OCI-LY1 (cell line): ENCODE measurements at regions not wholly inside any gene's neighbourhood (a gene's known extent, or its start where the extent isn't known, plus 50 kb on each side); places are given as distances from the start of the nearest gene placed in this dataset.

Experiments
- H2AFZ ChIP-seq: fragments of 200-600 bp; sonication (generic), shearing (Covaris generic); 2 replicates; pipeline ENCODE4 v1.6.0; 2014; ENCODE audit warnings: antibody characterized with exemption, mild to moderate bottlenecking, low read length
- H3F3A ChIP-seq: fragments of 200-600 bp; sonication (generic), shearing (Covaris generic); 2 replicates; pipeline ENCODE4 v1.6.0; 2014; ENCODE audit warnings: mild to moderate bottlenecking, antibody characterized with exemption, low read length, moderate library complexity; ENCODE audit not compliant: insufficient read depth
- H3K27ac ChIP-seq: fragments of 200-600 bp; sonication (generic); 2 replicates; pipeline ENCODE4 v1.5.1; 2014; ENCODE audit warnings: low read length, mixed run types, mild to moderate bottlenecking, low read depth; ENCODE audit not compliant: poor library complexity, severe bottlenecking
- H3K27me3 ChIP-seq: fragments of 200-600 bp; sonication (generic); 2 replicates; pipeline ENCODE4 v1.6.0; 2014; ENCODE audit warnings: antibody characterized with exemption, mild to moderate bottlenecking, low read length, moderate library complexity; ENCODE audit not compliant: insufficient read depth
- H3K36me3 ChIP-seq: fragments of 200-600 bp; sonication (generic); 2 replicates; pipeline ENCODE4 v1.6.1; 2014; ENCODE audit warnings: mild to moderate bottlenecking, antibody characterized with exemption, low read length, moderate library complexity, mixed read lengths; ENCODE audit not compliant: insufficient read depth
- H3K4me1 ChIP-seq: fragments of 200-600 bp; sonication (generic); 2 replicates; pipeline ENCODE4 v1.5.1; 2014; ENCODE audit warnings: mild to moderate bottlenecking, low read length, moderate library complexity; ENCODE audit not compliant: insufficient read depth, severe bottlenecking
- H3K4me2 ChIP-seq: fragments of 200-600 bp; sonication (generic), shearing (Covaris generic); 2 replicates; pipeline ENCODE4 v1.6.1; 2014; ENCODE audit warnings: low read length
- H3K4me3 ChIP-seq: fragments of 200-600 bp; sonication (generic); 2 replicates; pipeline ENCODE4 v1.5.1; 2014; ENCODE audit warnings: low read length, low read depth, mild to moderate bottlenecking, mixed read lengths; ENCODE audit not compliant: poor library complexity, severe bottlenecking
- H3K79me2 ChIP-seq: fragments of 200-600 bp; shearing (Covaris generic); 2 replicates; pipeline ENCODE4 v1.6.1; 2016; ENCODE audit warnings: mixed run types, low read length, mixed read lengths; ENCODE audit not compliant: insufficient read depth
- H3K9ac ChIP-seq: fragments of 200-600 bp; sonication (generic), shearing (Covaris generic); 2 replicates; pipeline ENCODE4 v1.6.1; 2014; ENCODE audit warnings: mild to moderate bottlenecking, low read length, mixed read lengths
- H3K9me2 ChIP-seq: fragments of 200-600 bp; sonication (generic), shearing (Covaris generic); 2 replicates; pipeline ENCODE4 v1.6.1; 2014; ENCODE audit warnings: low read depth, mild to moderate bottlenecking, low read length, mixed read lengths
- H3K9me3 ChIP-seq: fragments of 200-600 bp; shearing (Covaris generic); 2 replicates; pipeline ENCODE4 v1.6.1; 2014; ENCODE audit warnings: low read length, mixed read lengths
- H4K20me1 ChIP-seq: fragments of 200-600 bp; sonication (generic), shearing (Covaris generic); 2 replicates; pipeline ENCODE4 v1.6.0; 2016; ENCODE audit warnings: mild to moderate bottlenecking, low read length; ENCODE audit not compliant: insufficient read depth
- CTCF ChIP-seq: fragments of 200-600 bp; sonication (generic), shearing (Covaris generic); IDR thresholded peaks from 2 replicates; pipeline ENCODE4 v1.5.1; 2017; ENCODE audit warnings: mild to moderate bottlenecking, antibody characterized with exemption, low read length, moderate library complexity, mixed read lengths
- EZH2 ChIP-seq: fragments of 200-600 bp; sonication (generic), shearing (Covaris generic); IDR thresholded peaks from 2 replicates; pipeline ENCODE4 v1.8.0; 2017; ENCODE audit warnings: borderline replicate concordance, mixed run types, mild to moderate bottlenecking, antibody characterized with exemption, low read length, moderate library complexity, mixed read lengths

- H3K27ac ChIP-seq = no peak overlapping the region
- TF ChIP-seq CTCF (no peak), EZH2 (no peak)
These were observed 66.6 kb upstream of the ST8SIA2 start for GRCh38 chr15:92327033-92327432.

GRCh38 chr15:92328207-92328606 is 65.5 kb upstream of the ST8SIA2 start:
- Histone ChIP-seq H3K9me3 (no peaks in the 10 kb centered on the region), H3K27me3 (no peaks in the 10 kb centered on the region), H3K27ac (no peak overlapping the region), H4K20me1 (no peaks in the 10 kb centered on the region), H3K4me1 (no peaks in the 10 kb centered on the region), H3K9me2 (no peaks in the 10 kb centered on the region), H3K36me3 (no peaks in the 10 kb centered on the region), H3K9ac (no peak overlapping the region), H3F3A (no peaks in the 10 kb centered on the region), H3K79me2 (no peaks in the 10 kb centered on the region), H3K4me3 (no peak overlapping the region), H3K4me2 (no peak overlapping the region), H2AFZ (no peak overlapping the region)
- no peak for TF ChIP-seq CTCF
- no peak for TF ChIP-seq EZH2

More at GRCh38 chr15:92327033-92327432, 66.6 kb upstream of the ST8SIA2 start:
- no peaks in the 10 kb centered on the region for H3K9me3 ChIP-seq
- no peak overlapping the region for H2AFZ ChIP-seq
- H3K4me3 ChIP-seq = no peak overlapping the region
- H3K4me2 ChIP-seq = no peak overlapping the region
- H3K4me1 ChIP-seq = no peaks in the 10 kb centered on the region
- no peaks in the 10 kb centered on the region for H3K79me2 ChIP-seq
- no peaks in the 10 kb centered on the region for H3K36me3 ChIP-seq
- no peak overlapping the region for H3K9ac ChIP-seq
- H4K20me1 ChIP-seq = no peaks in the 10 kb centered on the region
- no peaks in the 10 kb centered on the region for H3F3A ChIP-seq
- no peaks in the 10 kb centered on the region; the same call in 1 of the 2 replicates for H3K27me3 ChIP-seq
- H3K9me2 ChIP-seq = no peaks in the 10 kb centered on the region

DNA sequence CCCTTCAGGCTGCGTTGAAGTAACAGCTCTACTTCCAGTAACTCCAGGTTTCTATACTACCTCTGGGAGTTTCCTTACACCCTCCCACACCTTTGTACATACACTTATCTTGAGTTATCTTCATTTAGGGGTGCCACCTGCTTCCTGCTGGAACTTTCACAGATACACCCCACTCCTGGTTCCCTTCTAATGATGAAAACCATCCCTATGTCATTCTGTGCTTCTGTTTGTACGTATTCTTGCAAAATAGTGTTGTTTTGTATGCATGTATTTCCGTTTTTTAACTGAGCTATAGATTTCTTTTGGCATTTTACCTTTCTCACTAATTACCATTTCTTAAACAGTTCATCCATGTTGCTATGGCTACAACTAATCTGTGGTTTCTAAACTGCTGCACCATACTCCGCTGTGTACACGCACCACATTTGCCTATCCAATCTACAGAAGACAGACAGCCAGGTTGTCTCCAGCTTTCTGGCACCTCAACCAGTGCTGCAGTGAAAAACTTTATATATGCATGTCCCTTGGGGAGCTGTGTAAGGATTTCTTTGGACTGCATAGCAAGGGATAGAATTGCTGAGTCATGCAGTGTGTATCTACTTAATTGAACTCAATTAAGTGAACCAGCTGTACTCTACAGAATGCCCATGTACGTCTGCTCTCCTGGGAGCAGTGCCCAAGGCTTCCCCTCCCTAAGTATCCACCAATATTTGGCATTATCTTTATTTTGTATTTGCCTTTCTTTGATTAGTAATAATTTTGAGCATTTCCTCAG is 61.4 kb upstream of the ST8SIA2 start:
- Histone ChIP-seq H3K4me2 (no peak overlapping the region), H2AFZ (no peak overlapping the region), H3K36me3 (no peaks in the 10 kb centered on the region), H3K27ac (no peak overlapping the region), H3K9ac (no peak overlapping the region), H3F3A (no peaks in the 10 kb centered on the region), H3K79me2 (no peaks in the 10 kb centered on the region), H3K9me2 (no peaks in the 10 kb centered on the region), H3K9me3 (no peaks in the 10 kb centered on the region), H3K27me3 (no peaks in the 10 kb centered on the region), H3K4me3 (no peak overlapping the region), H3K4me1 (no peaks in the 10 kb centered on the region), H4K20me1 (no peaks in the 10 kb centered on the region)
- TF ChIP-seq EZH2 (no peak), CTCF (no peak)
